BJ (cell line): ENCODE measurements at regions not wholly inside any gene's neighbourhood (a gene's known extent, or its start where the extent isn't known, plus 50 kb on each side); places are given as distances from the start of the nearest gene placed in this dataset.
A peak's percentile ranks its signal among the peaks of the same experiment; 100 is the strongest.

Experiments
- CTCF ChIA-PET: fragments of 350-600 bp; formaldehyde crosslinking; extraction: SDS; loops from one replicate; lab custom pipeline; 2021; ENCODE audit warnings: antibody characterized with exemption, inconsistent platforms; lab: Yijun Ruan, JAX
- POLR2A ChIA-PET: fragments of 300-600 bp; sonication (Branson Sonifier 250); formaldehyde crosslinking; extraction: SDS; loops from one replicate; lab custom pipeline; 2021; ENCODE audit warnings: antibody characterized with exemption; lab: Charles Lee
- DNase-seq: peaks from one replicate; pipeline ENCODE4 v3.0.0-alpha.2; 2011; ENCODE audit warnings: low read depth
- H3K27me3 ChIP-seq: 2 replicates; pipeline ENCODE4 v1.6.0; 2011; ENCODE audit warnings: low read length; ENCODE audit not compliant: control insufficient read depth, insufficient read depth
- H3K36me3 ChIP-seq: 2 replicates; pipeline ENCODE4 v1.5.1; 2011; ENCODE audit warnings: low read length; ENCODE audit not compliant: control insufficient read depth, insufficient read depth
- H3K4me3 ChIP-seq: 2 replicates; pipeline ENCODE4 v1.5.1; 2011; ENCODE audit warnings: low read depth, mild to moderate bottlenecking, control low read depth, low read length
- CTCF ChIP-seq: IDR thresholded peaks from 2 replicates; pipeline ENCODE4 v1.5.1; 2011; ENCODE audit warnings: low read depth, mild to moderate bottlenecking, control low read depth, inconsistent platforms, low read length, moderate library complexity; ENCODE audit not compliant: insufficient read depth

GRCh38 chr5:136694258-136694657 is 328.9 kb upstream of the TRPC7 start:
- POLR2A ChIA-PET, result no interaction called here
- no peak for DNase-seq
- no peak for TF ChIP-seq CTCF
- CTCF ChIA-PET, result interaction anchor here (1.5 kb wide), 1 partner anchor 11 kb away, joined by 5 read pairs; no protein-coding TSS in a partner anchor
- H3K36me3 ChIP-seq, result no peaks in the 10 kb centered on the region
- no peak overlapping the region for H3K4me3 ChIP-seq
- H3K27me3 ChIP-seq, result peaks cover 3% of the 10 kb centered on the region; the same call in 1 of the 2 replicates

- CTCF ChIA-PET, result no interaction called here
Observed at GRCh38 chr5:136689552-136689951, 324.2 kb upstream of the TRPC7 start.

GRCh38 chr5:136686192-136686872 is 321.0 kb upstream of the TRPC7 start:
- Histone ChIP-seq H3K36me3 (no peaks in the 10 kb centered on the region), H3K27me3 (no peaks in the 10 kb centered on the region), H3K4me3 (no peak overlapping the region)
- POLR2A ChIA-PET, result no interaction called here
- CTCF ChIA-PET, result interaction anchor here (0.7 to 2.0 kb wide), 8 partner anchors 9 to 437 kb away, joined by 3 to 6 read pairs (median 4); no protein-coding TSS in a partner anchor
- no peak for DNase-seq
- peak; percentile 56 for TF ChIP-seq CTCF

More at GRCh38 chr5:136689552-136689951, 324.2 kb upstream of the TRPC7 start:
- DNase-seq, result no peak
- Histone ChIP-seq H3K27me3 (no peaks in the 10 kb centered on the region), H3K36me3 (no peaks in the 10 kb centered on the region), H3K4me3 (no peak overlapping the region)
- TF ChIP-seq CTCF, result no peak
- POLR2A ChIA-PET, result no interaction called here

GRCh38 chr5:136682986-136683385 is 317.6 kb upstream of the TRPC7 start:
- Histone ChIP-seq H3K36me3 (no peaks in the 10 kb centered on the region), H3K4me3 (no peak overlapping the region), H3K27me3 (no peaks in the 10 kb centered on the region)
- no peak for TF ChIP-seq CTCF
- CTCF ChIA-PET, result interaction anchor here (0.6 to 1.8 kb wide), 4 partner anchors 12 to 295 kb away, joined by 3 to 5 read pairs (median 4); no protein-coding TSS in a partner anchor
- POLR2A ChIA-PET, result no interaction called here
- no peak for DNase-seq

GRCh38 chr5:136679233-136679632 is 313.9 kb upstream of the TRPC7 start:
- Histone ChIP-seq H3K4me3 (no peak overlapping the region), H3K36me3 (no peaks in the 10 kb centered on the region), H3K27me3 (no peaks in the 10 kb centered on the region)
- POLR2A ChIA-PET, result no interaction called here
- CTCF ChIA-PET, result no interaction called here
- TF ChIP-seq CTCF, result no peak
- no peak for DNase-seq
